AG08396 (cell line): ENCODE measurements at regions not wholly inside any gene's neighbourhood (a gene's known extent, or its start where the extent isn't known, plus 50 kb on each side); places are given as distances from the start of the nearest gene placed in this dataset.
"Not testable (repeated sequence)": the region's sequence is repeated elsewhere in the genome, so short reads cannot be mapped to it uniquely, and the experiment has no call there.

ENCODE experiments used
- DNase-seq: peaks from one replicate; pipeline ENCODE4 v3.0.0; 2012; ENCODE audit warnings: low spot score, mixed read lengths

DNA sequence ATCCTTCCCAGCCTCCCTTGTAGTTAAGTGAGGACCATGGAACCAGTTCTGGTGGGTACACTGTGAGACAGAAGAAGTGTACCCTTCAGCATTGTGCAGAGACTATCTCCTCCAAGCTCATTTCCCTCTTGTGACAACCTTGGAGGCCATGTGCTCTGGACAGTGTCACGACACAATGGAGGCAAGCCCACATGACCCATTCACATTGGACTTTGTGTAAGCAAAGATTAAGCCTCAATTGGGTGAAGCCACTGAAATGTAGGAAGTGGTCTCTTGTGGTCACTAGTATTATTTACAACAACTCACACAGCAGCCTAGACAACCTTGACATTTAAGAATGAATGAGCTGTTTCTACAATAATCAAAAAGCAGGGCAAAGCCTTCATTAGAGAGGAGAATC lies 124.2 kb downstream of the INHBA start:
- DNase-seq, result no peak

DNA sequence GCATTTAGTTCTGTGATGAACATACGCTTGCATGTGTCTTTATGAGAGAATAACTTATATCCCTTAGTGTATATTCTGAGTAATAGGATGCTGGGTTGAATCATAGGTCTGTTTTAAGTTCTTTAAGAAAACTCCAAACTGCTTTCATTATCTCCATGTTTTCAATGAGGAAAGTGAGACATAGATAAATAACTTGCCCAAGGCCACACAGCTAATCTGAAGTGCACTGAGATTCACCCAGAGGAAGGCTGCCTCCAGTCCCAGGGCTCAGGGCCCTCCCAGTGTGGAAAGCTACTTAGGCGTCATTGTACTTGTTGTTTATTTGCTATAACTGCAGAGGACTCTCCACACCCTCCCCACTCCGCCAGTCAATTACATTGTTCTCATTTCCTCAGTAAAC lies 126.7 kb downstream of the INHBA start:
- DNase-seq, result no peak

DNA sequence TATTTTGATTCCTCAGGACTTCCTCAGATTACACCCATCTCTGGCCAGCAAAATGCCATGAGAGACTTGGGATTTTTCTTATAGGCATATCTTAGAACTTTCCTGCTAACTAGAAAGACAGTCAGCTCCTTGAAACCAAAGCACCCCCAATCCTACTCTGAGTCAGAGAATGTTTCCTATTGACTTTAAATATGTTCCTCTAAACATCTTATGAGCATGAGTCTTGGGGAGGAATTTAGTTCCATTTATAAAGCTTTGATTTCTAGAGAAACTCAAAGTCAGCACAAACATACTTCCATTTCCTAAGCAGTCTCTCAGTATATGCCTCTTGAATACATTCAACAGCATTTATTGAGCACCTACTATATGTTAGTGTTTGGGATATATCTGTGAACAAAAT lies 128.5 kb downstream of the INHBA start:
- DNase-seq, result peak; percentile 37

- no peak for DNase-seq
Measured at GRCh38 chr7:41573862-41574261, 129.0 kb downstream of the INHBA start.

GRCh38 chr7:41573443-41573842 lies 129.4 kb downstream of the INHBA start:
- no peak for DNase-seq

GRCh38 chr7:41573015-41573414 lies 129.9 kb downstream of the INHBA start:
- peak; percentile 23 for DNase-seq

GRCh38 chr7:41571573-41571972 lies 131.3 kb downstream of the INHBA start:
- DNase-seq, result no peak

DNA sequence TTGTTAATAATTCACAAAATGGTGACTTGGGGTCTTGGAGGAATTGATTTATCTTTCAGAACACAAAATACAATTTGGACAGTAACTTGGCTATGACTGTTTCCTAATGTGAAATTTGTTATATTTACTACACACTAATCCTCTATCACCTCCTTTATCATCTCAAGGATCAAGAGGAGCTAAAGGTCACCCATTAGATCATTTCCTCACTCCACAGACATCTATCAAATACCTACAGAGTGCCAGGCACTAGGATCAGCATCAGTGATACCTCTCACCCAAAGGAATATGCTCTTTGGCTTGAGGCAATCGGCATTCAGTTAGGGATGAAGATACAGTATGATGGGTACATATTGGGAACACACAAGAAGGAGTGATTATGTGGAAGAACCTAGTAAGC lies 132.1 kb downstream of the INHBA start:
- no peak for DNase-seq

DNA sequence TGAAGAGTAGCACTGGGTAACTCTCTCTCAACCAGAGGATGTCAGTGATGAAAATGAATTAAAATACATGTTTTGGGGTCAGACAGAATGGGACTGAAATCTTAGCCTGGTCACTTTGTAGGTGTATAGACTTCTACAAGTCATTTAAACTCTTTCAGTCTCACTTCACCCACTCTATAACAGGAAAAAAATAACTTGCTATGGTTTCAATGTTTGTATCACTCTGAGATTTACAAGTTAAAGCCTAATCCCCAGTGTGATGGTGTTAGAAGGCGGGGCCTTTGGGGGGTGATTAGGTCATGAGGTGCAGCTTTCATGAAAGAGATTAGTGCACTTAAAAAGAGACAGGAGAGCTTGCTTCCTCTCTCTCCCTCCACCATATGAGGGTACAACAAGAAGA lies 134.8 kb downstream of the INHBA start:
- no peak for DNase-seq

DNA sequence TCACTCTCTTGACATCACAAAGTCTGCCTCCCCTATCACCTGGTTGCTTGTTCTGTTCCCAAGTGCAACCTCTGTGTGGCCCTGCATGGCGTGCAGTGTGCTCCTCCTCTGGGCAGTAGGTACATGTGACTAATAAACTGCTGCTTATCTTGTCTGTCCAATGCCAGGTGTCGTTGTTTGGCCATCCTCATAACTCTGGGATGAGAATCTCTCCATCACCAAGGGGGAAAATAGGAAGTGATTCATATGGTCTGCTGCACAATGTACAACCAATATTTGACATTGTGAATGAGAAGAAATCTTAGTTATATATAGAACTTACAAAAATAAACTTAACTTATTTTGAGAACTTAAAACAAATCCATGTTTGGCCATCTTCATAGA lies 135.2 kb downstream of the INHBA start:
- no peak for DNase-seq

DNA sequence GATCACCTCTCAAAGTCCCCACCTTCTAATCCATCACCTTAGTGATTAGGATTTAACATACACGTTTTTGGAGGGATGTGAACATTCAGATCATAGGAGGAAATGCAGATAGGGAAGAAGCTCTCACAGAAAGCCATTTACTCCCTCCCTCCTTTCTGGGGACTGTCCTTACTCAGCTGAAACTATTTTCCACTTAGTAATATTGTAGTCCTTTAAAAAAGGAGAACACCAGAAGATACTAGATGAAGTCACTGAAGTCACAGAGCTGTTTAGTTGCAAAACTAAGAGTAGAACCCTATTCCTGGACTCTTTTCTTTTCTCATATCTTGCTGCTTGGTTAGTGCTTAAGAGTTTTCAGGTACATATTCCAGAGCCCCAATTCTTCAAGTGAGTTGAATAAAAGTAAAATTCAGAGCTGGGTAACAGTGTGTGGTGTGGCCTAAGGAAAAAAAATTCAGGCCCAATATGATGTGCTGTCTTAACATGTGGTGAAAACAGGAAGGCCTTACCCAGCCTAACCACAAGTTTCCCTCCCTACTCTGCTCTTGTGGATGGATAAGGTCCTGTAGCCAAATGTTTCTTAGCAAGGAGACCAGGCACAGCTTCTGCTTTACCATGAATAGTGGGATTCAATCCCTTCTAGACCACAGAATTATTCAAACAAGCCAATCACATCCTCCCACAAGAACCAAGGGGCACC lies 135.7 kb downstream of the INHBA start:
- DNase-seq, result no peak

DNA sequence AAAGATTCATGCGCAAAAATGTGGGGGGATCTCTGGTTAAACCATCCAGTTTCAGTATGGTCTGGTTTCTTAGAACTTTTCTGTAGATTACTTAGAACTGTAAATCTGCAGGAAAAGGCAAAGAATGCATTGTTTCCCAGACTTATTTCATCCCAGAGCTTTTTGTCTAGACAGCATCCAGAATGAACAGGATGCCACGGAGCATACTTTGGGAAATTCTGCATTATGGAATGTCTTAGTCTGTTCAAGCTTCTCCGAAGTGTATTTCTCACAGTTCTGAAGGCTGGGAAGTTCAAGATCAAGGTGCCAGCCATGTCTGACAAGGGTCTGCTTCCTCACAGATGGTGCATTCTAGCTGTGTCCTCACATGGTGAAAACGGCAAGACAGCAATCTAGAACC lies 136.3 kb downstream of the INHBA start:
- no peak for DNase-seq

DNA sequence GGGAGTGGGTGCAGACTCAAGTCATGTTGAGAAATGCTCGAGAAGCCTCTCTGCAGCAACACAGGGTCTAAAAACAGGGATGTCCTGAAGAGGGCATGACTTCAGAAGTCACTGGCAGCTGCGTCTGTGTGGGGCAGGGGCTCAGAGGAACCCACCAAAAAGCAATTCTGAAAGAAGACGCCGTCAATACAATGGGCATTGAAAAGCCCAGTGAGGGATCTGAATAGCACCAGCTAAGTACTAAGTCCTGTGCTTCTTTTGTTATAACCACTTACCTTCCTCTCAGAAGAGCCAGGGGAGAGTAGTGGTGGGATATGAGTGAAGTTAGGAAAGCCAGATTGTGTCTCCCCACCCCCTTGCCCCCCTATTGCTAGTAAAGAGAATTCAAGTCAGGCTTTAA lies 137.2 kb downstream of the INHBA start:
- no peak for DNase-seq

DNA sequence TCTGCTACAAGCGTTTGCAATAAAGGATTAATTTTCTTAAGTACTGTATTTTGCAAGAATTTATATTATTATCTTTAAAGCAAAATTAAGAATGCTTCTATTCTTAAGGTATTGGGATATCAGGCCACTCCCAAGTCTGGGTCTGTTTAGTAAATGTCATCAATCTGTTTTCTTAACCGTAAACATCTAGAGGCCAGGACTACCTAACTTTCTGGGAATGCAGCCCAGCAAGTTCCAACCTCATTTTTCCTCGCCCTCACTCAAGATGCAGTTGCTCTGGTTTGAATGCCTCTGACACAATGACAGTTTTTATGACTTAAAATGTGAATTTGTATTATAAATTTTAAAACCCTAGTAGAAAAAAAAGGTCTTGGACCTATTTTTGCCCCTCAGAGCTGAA lies 143.5 kb downstream of the INHBA start:
- DNase-seq, result no peak

DNA sequence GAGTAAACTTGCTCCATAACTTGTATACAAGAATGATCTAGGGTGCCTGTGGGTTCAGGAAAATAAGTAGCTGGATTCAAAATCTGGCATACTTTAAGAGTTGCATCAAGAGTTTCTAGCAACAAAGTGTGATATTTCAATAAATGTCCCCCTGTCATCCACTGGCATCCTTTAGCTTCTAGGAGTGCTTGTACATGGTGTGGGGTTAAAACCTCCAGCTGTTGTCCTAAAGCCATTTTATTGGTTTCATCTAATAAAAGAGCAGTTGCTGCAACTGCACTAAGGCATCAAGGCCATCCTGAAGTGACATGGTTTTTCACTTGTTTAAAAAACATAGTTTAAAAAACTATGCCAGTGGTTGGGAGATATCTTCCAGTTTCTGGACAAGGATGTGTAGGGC lies 148.4 kb downstream of the INHBA start:
- DNase-seq, result no peak

DNA sequence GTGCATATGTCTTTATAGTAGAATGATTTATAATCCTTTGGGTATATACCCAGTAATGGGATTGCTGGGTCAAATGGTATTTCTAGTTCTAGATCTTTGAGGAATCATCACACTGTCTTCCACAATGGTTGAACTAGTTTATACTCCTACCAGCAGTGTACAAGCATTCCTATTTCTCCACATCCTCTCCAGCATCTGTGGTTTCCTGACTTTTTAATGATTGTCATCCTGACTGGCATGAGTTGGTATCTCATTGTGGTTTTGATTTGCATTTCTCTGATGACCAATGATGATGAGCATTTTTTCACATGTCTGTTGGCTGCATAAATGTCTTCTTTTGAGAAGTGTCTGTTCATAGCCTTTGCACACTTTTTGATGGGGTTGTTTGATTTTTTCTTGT lies 152.8 kb downstream of the INHBA start:
- DNase-seq, result not testable (repeated sequence)

- no peak for DNase-seq
Measured at GRCh38 chr7:41544241-41544640, 158.6 kb downstream of the INHBA start.

GRCh38 chr7:41540601-41541000 lies 162.3 kb downstream of the INHBA start:
- DNase-seq, result no peak

GRCh38 chr7:41538810-41539724 lies 163.8 kb downstream of the INHBA start:
- DNase-seq, result no peak

GRCh38 chr7:41536873-41537665 lies 165.8 kb downstream of the INHBA start:
- DNase-seq, result no peak

DNA sequence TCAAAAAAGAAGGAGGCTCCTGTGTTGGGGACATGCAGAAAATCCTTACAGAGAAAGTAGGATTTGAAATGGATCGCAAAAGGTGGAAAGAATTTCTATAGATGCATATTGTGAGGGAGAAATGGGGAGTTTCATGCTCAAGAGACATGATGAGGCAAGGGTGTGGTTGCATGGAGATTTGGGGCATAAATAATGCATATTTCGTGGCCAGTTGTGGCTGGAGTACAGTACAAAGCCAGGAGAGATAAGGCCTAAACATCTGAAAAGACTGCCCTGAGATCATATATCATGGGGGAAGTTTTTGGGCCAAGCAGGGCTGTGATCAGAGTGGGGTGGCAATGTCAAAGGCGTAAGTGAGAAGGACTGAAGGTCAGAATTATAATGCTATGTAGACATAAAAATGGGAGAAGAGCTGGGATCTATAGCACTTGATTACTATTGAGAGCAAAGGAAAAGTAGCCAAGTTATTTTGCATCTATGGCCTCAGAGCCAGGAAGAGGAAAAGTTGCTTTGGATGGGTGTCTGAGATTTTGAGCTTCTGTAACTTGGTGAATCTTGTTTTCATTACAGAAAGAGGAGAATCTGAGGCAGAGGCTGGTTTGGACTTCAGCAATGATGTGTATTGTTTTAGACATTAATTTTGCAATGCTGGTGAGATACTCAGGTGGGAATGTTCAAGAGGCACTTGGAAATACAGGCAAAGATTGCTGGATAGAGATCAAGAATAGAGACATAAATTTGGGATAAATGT lies 166.6 kb downstream of the INHBA start:
- DNase-seq, result no peak

DNA sequence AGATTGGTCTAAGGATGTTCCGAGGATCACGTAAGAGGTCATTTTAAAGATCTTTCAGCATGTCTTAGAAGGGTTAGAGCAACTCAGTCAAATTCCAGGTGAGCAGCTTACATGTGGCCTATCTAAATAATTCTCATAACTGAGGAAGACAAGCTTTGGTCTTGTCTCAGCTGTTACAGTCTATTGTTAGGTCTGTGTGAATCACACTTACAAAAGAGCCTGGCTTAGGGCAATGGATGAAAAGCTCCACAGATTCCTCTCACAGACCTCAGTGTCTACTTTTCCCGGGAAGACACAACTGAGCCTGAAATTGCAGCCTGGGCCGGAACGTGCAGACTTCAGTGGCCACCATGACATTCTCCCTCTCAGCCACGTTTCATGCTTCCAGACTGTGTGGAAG lies 173.1 kb downstream of the INHBA start:
- DNase-seq, result no peak
